ENCODE measurements at regions not wholly inside any gene's neighbourhood (a gene's known extent, or its start where the extent isn't known, plus 50 kb on each side); places are given as distances from the start of the nearest gene placed in this dataset.

GRCh38 chr1:239758756-239759155 lies 332.9 kb upstream of the FMN2 start:
- no peak for TF ChIP-seq CTCF (IDR thresholded peaks at IDR 0.05)
- TF ChIP-seq POLR2A (IDR thresholded peaks at IDR 0.05): no peak
